HuH-7 (cell line): ENCODE measurements at regions not wholly inside any gene's neighbourhood (a gene's known extent, or its start where the extent isn't known, plus 50 kb on each side); places are given as distances from the start of the nearest gene placed in this dataset.

Experiments
- DNase-seq: peaks from one replicate; pipeline ENCODE4 v3.0.0; 2011; ENCODE audit warnings: low spot score

DNA sequence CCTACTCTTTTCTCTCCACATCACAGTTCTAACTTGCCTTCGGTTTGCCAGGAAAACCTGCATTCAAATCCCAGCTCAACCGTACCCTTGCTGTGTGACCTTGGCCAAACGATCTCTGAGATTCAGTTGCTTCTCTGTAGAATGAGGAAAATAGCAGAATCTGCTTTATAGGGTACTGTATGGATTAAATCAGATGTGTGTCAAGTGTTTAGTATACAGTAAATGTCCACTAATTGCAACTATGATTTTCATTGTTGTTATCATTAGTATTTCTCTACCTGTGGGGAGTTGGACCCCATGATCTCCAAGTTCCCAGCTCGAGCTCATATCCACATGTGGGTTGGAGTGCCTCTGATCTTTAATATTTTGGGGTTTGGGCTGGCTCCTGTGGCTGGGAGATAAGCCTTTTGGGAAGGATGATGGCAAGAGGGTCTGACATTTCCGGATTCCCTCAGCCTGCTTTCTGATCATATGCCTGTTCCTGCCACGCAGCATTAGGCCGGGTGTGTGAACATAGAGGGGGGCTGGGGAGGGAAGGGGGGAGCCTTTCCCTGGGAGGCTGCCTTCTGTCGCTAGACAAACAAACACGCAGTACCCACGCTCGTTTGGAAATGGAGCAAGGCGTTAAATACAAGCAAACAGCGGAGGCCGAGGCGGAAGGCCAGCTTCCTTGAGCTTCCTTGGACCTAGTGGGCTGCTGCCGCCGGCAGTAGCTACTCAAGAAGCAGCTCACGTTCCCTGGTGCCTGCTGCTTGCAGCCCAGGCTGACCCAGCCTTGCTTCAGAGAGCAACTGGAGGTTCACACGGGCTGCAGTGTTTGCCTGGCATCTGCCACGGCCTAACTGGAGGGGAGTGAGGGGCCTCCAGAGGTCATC, 213.5 kb upstream of the LHX5 start:
- no peak for DNase-seq

DNA sequence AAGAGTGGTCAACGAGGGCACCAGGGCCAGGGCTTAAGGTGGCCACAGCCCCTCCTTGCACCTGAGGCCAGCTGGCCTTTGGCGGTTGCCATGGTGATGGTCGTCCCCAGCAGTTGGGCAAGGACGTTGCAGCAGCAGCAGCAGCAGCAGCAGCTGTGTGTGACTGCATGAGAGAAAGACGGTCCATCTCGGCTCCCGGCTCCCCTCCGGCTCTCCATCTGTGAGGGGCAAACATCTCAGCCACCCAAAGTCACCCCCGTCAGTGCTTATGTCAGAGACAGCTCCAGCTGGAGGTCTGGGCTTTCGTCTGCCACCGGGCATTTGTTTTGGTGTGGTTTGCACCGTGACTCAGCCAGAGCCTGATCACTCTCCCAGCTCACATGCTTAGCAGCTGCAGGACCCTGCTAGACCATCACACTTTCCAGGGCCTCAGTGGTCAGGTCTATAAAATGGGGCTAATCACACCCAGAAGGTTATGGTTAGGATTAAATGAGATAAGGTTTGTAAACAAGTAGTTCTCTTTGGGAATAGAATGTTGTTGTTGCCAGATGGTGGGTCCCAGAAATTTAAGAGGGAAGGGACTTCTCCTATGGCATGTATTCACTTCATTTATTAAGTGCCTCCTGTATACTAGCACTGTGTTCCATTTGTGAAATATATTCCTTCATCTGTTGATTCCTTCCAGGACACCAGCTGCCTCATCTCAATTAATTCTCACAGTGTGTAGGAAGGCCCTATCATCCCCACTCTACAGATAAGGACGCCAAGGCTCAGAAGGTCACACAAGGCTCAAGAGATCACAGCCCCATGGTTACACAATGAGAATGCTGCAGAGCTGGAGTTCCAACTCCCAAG, 212.6 kb upstream of the LHX5 start:
- DNase-seq = no peak

DNA sequence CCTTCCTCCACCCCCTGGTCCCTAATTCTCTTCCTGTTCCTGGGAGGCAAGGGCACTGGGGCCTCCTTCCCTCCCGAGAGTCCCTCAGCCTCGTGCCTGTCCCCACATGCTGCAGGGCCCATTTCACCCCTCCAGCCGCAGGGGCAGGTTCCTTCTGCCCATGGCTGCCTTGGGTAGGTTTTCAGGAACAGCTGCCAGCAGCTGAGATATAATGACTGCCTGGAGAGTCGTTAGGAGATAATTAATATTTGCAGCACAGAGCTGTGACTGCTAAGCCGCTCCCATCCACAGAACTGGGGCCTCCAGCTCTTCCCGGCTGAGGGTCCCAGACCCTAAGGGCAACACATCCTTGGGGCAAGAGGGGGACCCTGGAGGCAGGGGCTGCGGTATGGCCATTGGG, 211.9 kb upstream of the LHX5 start:
- no peak for DNase-seq

DNA sequence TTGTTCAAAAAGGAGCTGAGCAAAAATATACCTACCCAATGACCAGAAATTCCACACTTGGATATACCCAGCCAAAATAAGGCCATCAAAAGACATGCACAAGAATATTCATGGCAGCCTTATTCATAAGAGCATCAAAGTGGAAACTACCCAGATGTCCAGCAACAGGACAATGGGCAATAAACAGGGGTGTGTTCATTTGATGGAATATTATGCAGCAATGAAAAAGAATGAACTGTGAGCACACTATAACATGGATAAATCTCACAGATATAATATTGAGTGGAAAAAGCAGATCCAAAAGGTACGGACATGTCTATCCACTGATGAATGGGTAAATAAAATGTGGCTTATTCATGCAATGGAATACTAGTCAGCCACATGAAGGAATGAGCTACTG, 209.2 kb upstream of the LHX5 start:
- DNase-seq = no peak

DNA sequence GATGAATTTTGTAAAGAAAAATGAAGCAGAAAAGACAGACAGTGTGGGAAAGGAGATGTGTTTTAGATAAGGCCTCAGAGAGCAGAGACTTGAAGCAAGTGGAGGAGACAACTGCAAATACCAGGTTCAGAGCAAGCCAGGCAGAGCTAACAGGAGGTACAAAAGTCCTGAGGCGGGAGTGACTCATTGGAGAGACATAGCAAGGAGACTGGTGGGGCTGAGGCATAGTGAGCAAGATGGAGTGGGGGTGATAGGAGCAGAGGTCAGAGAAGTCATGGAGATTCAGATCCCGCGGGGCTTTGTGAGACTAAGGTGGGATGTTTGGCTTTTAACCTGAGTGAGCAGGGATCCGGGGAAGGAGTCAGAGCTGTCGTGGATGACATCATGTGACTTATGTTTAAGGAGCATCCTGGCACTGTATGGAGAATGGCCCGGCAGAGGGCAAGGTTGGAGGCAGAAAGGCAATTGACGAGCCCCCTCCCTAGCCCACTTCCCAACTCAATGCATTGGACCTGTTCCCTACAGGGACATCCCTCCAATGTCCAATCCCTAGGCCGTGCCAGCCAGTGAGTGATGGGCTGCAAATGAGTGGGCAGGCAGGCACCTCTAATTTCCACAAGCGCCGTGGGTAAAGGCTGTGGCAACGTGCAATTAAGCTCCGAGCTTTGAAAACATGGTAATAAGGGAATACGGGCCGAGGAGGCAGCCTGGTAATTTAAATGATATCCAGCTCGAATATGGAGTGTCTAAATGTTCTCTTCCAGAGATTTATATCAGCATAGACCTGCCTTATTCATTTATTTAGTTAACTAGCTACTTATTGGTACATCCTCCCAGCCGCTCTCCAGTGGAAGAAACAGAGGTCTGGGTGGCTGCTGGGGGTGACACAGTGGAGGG, 206.8 kb upstream of the LHX5 start:
- DNase-seq = no peak

DNA sequence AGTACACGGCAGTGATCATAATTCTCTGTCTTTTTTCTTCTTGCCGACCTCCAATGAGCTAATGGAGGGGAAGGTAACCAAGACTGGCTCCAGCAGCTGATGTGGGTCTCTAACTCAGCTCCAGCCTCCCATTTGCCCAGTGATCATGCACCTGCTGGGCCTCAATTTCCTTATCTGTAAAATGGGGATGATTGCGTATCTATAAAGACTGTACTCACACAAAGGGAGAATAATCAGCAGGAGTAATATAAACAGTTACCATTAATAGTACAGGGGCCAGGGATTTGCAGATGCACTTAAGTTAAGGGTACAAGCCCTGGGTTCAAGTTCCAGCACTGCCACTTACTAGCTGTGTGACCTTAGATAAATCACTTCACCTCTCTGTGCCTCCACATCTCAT, 204.9 kb upstream of the LHX5 start:
- no peak for DNase-seq

DNA sequence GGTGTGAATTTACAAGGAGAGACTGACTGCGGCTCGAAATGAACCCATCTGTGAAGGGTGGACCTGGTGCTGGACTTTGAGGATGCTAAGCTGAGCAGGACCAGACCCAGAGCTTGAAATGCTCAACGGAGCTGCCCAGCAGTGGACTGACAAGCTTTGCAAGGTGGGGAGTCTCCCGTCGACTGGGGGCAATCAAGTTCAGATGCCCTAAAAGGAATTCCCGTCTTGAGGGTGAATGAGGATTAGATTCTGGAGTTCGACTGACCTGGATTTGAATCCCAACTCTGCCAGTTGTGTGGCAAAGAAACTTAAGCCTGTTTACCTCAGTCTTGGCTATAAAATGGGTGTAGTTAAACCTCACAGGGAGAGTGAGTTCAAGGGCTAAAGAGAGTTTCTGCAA, 204.4 kb upstream of the LHX5 start:
- no peak for DNase-seq

DNA sequence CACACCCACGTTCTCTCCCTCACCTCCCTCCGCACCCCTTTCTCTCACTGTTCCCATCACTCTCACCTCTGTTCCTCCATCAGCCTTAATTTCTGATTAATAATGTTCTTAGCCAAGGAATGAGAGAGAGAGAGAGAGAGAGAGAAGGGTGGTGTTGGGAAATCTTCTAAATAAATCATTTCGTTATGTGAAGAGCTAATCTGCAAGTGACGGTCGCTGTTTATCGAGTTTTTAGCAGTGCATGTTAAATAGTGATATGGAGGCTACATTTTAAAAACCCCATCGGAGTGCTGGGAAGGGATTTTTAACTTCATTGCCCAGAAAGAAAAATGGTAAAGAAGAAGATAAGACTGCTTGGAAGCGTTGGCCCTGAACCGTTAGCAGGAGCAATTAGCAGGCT, 203.3 kb upstream of the LHX5 start:
- no peak for DNase-seq

DNA sequence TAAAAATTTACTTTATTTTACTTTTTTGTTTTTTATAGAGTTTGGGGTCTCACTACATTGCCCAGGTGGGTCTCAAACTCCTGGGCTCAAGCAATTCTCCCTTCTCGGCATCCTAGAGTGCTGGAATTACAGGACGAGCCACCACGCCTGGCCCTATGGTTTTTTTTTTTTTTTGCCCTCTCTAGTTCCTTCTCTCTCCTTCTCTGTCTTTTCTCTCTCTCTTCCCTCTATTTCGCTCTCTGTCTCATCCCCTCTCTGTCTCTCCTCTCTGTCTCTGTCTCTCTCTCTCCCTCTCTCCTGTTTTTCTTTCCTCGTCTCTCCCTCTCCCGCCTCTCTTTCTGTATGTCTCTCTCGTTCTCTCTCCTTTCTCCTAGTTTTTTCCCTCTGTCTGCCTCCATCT, 202.6 kb upstream of the LHX5 start:
- DNase-seq = no peak

DNA sequence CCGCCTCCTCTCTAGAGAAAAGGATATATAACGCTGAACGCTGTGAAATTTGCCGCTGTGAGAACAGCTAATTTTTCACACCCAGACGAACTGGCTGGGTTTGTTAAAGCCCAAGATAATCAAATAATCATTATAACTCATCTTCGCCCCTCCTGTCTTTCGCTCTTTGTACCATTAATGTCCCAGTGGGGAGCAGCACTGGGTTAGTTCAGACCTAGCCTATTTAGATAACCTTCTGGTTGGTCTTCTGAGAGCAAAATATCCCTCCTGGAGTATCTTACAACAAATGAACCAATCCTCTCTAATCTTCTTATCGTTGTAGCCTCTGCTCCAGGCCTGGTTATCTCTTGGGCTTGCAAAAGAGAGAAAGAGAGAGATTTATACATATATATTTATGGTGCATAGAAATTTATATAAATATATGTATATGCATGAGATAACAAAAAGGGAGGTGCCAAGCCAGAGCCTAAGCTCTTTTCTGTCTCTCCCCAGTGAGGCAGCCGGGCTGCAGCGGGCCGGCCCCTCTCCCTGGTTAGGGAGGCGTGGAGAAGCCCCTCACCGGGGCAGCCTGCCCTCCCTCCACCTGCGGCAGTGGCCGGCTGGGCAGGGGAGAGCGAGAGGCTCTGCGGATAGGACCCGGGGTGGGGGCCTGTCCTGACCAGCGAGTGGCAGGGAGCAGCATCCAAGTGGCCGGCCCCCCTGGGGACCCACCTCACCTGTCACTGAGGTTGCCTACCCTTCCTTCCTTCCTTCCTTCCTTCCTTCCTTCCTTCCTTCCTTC, 202.0 kb upstream of the LHX5 start:
- no peak for DNase-seq

DNA sequence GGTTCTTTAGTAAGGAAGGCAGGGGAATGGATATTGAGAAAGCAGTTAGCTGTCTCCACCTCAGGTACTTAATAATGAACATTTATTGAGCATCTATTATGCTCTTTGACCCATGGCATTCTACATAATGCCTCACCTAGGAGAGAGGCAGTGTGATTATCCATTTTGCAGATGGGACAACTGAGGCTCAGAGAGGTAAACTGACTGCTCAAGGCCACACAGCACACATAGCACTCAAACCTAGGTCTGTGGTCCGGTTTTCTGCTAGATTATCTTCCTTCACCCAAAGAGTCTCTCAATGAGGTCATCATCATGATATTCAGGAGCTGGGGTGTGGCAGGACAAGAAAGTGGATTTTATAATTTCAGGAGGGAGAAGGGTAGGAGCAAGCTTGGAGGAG, 199.1 kb upstream of the LHX5 start:
- no peak for DNase-seq

DNA sequence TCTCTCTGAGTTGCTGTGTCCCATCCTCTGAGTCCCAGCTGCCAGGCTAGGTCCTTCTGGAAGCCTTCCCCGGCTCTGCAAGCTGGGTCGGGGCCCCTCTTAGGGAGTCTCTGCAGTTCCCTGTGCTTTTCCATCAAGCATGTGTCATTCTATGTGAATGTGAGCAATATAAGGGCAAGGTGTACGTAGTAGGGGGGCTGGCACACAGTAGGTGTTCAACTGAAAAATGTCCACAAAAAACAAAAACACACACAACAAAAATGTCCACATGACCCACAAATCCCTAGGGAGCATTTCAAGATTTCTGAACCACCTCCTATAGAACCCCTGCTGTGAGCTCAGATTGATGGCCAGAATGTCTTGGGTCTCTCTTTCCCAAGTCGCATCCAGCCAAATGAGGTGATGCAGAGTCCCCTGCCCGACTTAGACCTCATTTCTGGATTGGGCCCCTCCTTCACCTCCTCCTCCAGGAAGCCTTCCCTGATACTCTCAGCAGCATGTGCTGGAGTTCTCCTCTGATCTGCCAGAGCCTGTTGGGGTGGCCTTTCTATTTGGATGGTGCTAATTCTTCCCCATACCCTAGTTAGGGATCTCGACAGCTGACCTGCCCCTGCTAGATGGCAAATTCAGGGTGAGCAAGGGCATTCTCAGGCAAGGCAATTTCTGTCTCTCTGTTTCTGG, 196.1 kb upstream of the LHX5 start:
- DNase-seq = no peak

DNA sequence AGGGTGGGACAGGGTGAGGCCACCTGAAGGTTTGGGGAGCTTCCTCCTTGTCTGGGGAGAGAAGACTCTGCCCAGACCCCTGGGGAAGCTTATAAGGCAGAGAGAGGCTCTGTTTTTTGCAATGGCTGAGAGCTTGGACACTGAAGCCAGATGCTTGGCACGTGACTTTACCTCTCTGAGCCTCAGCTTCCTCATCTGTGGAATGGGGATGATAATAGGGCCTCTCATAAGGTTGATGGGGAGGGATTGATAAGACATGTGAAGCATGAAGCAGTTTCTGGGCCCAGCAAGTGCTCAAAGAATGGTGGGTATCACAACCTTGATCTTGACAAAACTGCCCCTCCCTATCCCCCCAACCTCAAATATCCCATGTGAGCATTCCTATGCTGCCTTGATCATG, 195.4 kb upstream of the LHX5 start:
- no peak for DNase-seq

DNA sequence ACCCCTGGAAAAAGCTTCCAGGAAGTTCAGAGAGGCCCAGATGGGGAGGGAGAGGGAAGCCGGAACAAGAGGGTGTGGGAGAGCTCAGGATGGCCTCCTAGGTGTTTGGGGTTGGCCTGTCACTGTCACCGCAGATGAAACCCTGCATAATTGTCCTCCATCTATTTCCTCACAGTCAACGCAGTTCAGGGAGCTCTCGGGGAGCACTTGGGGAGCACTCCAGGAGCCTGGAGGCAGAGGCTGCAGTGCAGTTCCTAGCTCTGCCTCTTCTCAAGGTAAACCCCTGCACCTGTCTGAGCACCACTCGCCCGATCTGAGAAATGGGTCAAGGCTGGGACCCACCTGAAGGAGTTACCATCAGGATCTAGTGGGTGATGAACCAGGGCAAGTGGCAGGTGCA, 194.6 kb upstream of the LHX5 start:
- DNase-seq = no peak

DNA sequence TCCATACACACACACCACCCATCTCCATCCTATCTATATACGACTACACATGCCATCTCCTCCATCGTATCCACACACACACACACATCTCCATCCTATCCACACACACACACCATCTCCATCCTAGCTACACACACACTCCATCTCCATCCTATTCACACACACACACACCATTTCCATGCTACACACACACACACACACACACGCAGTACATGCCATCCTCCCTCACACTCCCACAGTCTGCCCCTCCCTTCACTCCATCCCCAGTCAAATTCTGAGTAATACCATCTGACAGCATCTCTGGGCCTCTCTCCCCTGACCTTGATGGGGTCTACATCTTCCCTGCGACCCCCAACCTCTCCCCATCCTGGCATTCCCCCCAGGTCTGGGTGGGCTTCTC, 193.8 kb upstream of the LHX5 start:
- no peak for DNase-seq

DNA sequence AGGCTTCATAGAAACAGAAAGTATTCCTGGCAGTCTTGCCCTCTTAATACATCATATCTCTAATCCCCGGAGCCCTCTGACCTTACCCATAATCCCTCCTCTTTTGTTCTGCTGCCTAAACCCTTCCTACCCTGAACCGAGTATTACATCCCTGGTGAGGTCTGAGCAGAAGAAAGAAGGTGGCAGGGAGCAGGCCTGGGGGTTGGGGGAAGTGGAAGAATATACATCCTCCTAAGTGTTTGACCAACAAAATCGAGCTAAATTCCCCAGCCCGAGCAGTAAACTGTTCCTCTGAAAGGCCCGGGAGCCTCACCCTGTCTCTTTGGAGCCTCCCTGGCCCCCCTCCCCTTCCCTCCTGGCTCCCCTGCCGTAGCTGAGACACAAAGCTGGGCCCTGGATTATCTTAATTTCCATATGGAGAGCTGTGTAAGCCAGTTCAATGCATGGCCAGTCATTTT, 192.6 kb upstream of the LHX5 start:
- DNase-seq = no peak

DNA sequence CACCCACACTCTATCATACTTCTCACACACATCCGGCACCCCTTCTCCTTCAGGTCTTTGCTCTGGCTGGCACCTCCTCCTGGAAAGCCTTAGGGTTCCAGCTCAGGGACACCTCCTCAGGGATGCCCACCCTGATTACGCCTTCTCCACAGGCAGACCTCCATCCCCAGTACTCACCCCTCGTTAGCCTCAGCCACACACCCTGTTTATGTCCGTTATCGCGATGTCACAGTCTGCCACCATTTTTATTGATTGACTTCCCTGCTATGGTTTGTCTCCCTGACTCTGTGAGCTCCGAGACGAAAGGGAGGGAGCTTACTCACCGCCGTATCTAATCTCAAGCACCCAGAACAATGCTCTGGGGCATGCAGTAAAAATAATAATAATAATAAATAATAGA, 191.7 kb upstream of the LHX5 start:
- DNase-seq = no peak

DNA sequence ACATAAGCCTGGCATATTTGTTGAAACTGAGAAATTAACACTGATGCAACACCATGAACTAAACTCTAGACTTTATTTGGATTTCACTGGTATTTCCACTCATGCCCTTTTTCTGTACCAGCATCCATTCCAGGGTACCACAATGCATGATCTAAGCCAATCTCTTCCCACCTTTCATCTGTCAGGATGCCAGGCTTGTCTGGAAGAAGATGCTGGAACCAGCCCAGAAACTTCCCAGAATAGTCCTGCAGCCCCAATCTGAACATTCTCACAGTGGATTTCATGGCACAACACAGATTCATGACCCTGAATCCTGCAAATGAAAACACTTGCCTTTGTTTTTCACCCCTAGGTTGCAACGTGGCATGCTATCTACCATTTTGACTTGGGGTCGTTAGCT, 189.3 kb upstream of the LHX5 start:
- DNase-seq = no peak

DNA sequence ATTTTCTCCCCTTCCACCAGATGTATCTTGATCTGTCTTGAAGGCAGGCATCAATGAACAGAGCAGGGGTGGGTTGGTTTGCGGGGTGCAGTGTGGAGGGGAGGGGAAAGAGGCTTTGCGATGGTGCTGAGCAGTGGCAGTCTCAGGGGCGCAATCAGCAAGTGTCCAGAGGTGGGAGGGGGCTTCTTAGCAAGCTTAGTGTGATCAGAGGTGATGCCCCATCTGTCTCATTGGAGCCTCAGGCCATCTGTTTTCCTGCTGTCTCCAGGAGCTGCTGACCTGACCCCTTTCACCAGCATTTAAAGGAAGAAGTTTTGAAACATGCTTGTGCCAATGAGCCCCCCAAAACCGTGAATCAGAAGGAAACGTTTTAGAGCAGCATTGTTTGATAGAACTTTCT, 187.7 kb upstream of the LHX5 start:
- DNase-seq = no peak

DNA sequence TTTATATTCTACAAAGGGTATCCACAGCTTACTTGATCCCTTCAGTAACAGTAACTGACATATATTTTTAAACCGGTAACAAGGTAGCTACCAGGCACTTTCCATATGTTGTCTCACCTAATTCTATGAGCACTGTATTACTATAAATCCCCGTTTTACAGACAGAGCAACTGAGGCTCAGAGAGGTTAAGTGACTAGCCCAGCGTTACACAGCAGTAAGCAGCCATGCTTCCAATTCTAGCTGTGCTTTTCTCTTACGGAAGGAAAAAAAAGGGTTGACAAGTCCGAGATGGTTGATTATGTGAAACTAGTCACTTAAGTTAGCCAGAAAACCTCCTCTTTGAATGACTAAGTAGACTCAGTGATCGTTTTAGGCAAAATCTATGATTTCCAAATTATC, 187.3 kb upstream of the LHX5 start:
- no peak for DNase-seq
